Esophagus muscularis mucosa (tissue), 3 donors: ENCODE measurements at regions not wholly inside any gene's neighbourhood (a gene's known extent, or its start where the extent isn't known, plus 50 kb on each side); places are given as distances from the start of the nearest gene placed in this dataset.

Source experiments
- POLR2A ChIP-seq: fragments of 450-650 bp; IDR thresholded peaks from one replicate; pipeline ENCODE4 v1.6.1; 2017; ENCODE audit warnings: antibody characterized with exemption, moderate library complexity, mild to moderate bottlenecking, low read depth
- TF ChIP-seq, protein P1 (sequence below), 3 experiments: fragments of 200-600 bp in 2 of 3; fragments of 450-650 bp in 1 of 3; sonication (generic) in 2 of 3; IDR thresholded peaks; one replicate each; pipeline ENCODE4 v1.5.1; 2017 to 2019; ENCODE audit warnings: antibody characterized with exemption in 3 of 3, mild to moderate bottlenecking in 2 of 3, moderate library complexity in 1 of 3

DNA sequence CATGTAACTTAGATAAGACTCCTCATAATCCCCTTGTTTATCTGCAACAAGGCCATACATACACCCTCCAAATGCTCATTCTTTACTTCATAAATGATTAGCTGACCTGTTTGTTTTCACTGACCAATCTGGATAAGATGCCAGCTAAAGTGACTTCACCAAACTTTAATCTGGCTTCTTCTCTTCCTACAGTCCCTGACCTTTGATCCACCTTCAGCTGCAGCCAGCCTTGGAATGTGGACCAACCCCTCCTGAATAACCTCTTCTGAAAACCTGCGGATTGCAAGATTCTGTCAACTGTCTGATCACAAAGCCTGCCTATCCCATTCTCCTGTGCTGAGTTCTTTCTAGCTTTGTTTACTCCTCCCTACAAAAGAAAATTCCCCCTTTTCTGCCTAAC lies 476.8 kb downstream of the LRRC70 start:
- TF ChIP-seq, protein P1, sequence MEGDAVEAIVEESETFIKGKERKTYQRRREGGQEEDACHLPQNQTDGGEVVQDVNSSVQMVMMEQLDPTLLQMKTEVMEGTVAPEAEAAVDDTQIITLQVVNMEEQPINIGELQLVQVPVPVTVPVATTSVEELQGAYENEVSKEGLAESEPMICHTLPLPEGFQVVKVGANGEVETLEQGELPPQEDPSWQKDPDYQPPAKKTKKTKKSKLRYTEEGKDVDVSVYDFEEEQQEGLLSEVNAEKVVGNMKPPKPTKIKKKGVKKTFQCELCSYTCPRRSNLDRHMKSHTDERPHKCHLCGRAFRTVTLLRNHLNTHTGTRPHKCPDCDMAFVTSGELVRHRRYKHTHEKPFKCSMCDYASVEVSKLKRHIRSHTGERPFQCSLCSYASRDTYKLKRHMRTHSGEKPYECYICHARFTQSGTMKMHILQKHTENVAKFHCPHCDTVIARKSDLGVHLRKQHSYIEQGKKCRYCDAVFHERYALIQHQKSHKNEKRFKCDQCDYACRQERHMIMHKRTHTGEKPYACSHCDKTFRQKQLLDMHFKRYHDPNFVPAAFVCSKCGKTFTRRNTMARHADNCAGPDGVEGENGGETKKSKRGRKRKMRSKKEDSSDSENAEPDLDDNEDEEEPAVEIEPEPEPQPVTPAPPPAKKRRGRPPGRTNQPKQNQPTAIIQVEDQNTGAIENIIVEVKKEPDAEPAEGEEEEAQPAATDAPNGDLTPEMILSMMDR (IDR thresholded peaks at IDR 0.05) = no peak
- no peak for TF ChIP-seq POLR2A
